SK-N-SH (cell line): ENCODE measurements at regions not wholly inside any gene's neighbourhood (a gene's known extent, or its start where the extent isn't known, plus 50 kb on each side); places are given as distances from the start of the nearest gene placed in this dataset.
"Not testable (repeated sequence)": the region's sequence is repeated elsewhere in the genome, so short reads cannot be mapped to it uniquely, and the experiment has no call there.

Experiments
- CTCF ChIA-PET: fragments of 300-600, 350-600 bp; formaldehyde crosslinking; extraction: SDS; loops from one replicate; lab custom pipeline; 2021; lab: Yijun Ruan, JAX
- POLR2A ChIA-PET: fragments of 350-600 bp; sonication (Branson Sonifier 250); formaldehyde crosslinking; extraction: SDS; loops from one replicate; lab custom pipeline; 2020; ENCODE audit warnings: antibody characterized with exemption, inconsistent platforms; lab: Yijun Ruan, JAX
- DNase-seq: peaks from one replicate; pipeline ENCODE4 v3.0.0; 2012
- H2AFZ ChIP-seq: fragments of 200-600 bp; sonication (generic); 2 replicates; pipeline ENCODE4 v1.8.1; 2016; ENCODE audit warnings: antibody characterized with exemption, mild to moderate bottlenecking, low read depth
- H3F3A ChIP-seq: fragments of 200-600 bp; sonication (generic); replicated peaks from 2 replicates; pipeline ENCODE3; 2016; ENCODE audit warnings: antibody characterized with exemption, mild to moderate bottlenecking; ENCODE audit not compliant: insufficient read depth
- H3K27ac ChIP-seq, 2 experiments: fragments of 200-500 bp in 1 of 2; fragments of 200-600 bp in 1 of 2; sonication (Bioruptor generic) in 1 of 2; sonication (generic), shearing (Covaris generic) in 1 of 2; 2 replicates each; pipeline versions ENCODE4 v1.5.1 to v1.6.1; 2014 to 2016; ENCODE audit warnings: low read depth in 2 of 2, inconsistent platforms in 1 of 2, low read length in 1 of 2, mild to moderate bottlenecking in 1 of 2, mixed read lengths in 1 of 2
- H3K27me3 ChIP-seq: fragments of 200-600 bp; sonication (generic), shearing (Covaris generic); 2 replicates; pipeline ENCODE4 v1.6.1; 2016; ENCODE audit warnings: mixed run types; ENCODE audit not compliant: insufficient read depth
- H3K36me3 ChIP-seq, 2 experiments: fragments of 200-500 bp in 1 of 2; fragments of 200-600 bp in 1 of 2; sonication (Bioruptor generic) in 1 of 2; sonication (generic) in 1 of 2; replicated peaks in 1 of 2; 2 replicates each; pipeline versions ENCODE3 to v1.5.1; 2014 to 2016; ENCODE audit warnings: low read length in 1 of 2, mild to moderate bottlenecking in 1 of 2; ENCODE audit not compliant: insufficient read depth in 2 of 2, control insufficient read depth in 1 of 2
- H3K4me1 ChIP-seq, 2 experiments: fragments of 200-500 bp in 1 of 2; fragments of 200-600 bp in 1 of 2; sonication (Bioruptor generic) in 1 of 2; sonication (generic), shearing (Covaris generic) in 1 of 2; 2 replicates each; pipeline versions ENCODE4 v1.5.1 to v1.6.1; 2014 to 2016; ENCODE audit warnings: low read depth in 1 of 2, low read length in 1 of 2, mixed run types in 1 of 2; ENCODE audit not compliant: insufficient read depth in 2 of 2, control insufficient read depth in 1 of 2
- H3K4me2 ChIP-seq: fragments of 200-600 bp; sonication (generic), shearing (Covaris generic); 2 replicates; pipeline ENCODE4 v1.6.1; 2017; ENCODE audit warnings: mixed run types
- H3K4me3 ChIP-seq, 2 experiments: fragments of 200-500 bp in 1 of 2; fragments of 200-600 bp in 1 of 2; sonication (Bioruptor generic) in 1 of 2; sonication (generic), shearing (Covaris generic) in 1 of 2; 2 replicates each; pipeline versions ENCODE4 v1.5.1 to v1.8.1; 2014 to 2016; ENCODE audit warnings: low read depth in 2 of 2, inconsistent platforms in 1 of 2, low read length in 1 of 2, mild to moderate bottlenecking in 1 of 2, mixed read lengths in 1 of 2, moderate library complexity in 1 of 2
- H3K79me2 ChIP-seq: fragments of 200-600 bp; sonication (generic); 2 replicates; pipeline ENCODE4 v1.8.1; 2017; ENCODE audit warnings: mild to moderate bottlenecking; ENCODE audit not compliant: insufficient read depth
- H3K9ac ChIP-seq: fragments of 200-600 bp; sonication (generic); 2 replicates; pipeline ENCODE4 v1.6.1; 2017; ENCODE audit warnings: mixed run types
- H3K9me2 ChIP-seq: fragments of 200-600 bp; sonication (generic); 2 replicates; pipeline ENCODE4 v1.6.1; 2017; ENCODE audit warnings: mixed run types
- H3K9me3 ChIP-seq: fragments of 200-600 bp; sonication (generic); 2 replicates; pipeline ENCODE4 v1.6.1; 2017; ENCODE audit warnings: mixed run types, mild to moderate bottlenecking, moderate library complexity
- H4K20me1 ChIP-seq: fragments of 200-600 bp; sonication (generic); 2 replicates; pipeline ENCODE4 v1.6.1; 2017; ENCODE audit warnings: mild to moderate bottlenecking, mixed run types; ENCODE audit not compliant: insufficient read depth
- CHD2 ChIP-seq: fragments of 150-350 bp; IDR thresholded peaks from 2 replicates; pipeline ENCODE4 v1.6.1; 2018; ENCODE audit warnings: low read length; ENCODE audit not compliant: partially characterized antibody
- EP300 ChIP-seq, 2 experiments: IDR thresholded peaks; 2 replicates each; pipeline versions ENCODE4 v1.4.0 to v1.6.1; 2012; ENCODE audit warnings: borderline replicate concordance in 1 of 2, low read depth in 1 of 2, low read length in 1 of 2
- EZH2phosphoT487 ChIP-seq: fragments of 200-600 bp; sonication (generic); IDR thresholded peaks from 2 replicates; pipeline ENCODE4 v1.6.1; 2017; ENCODE audit warnings: low read depth, mixed run types, mild to moderate bottlenecking, antibody characterized with exemption, moderate library complexity, borderline replicate concordance
- FOXM1 ChIP-seq: IDR thresholded peaks from 2 replicates; pipeline ENCODE4 v1.4.0; 2012; ENCODE audit warnings: low read depth, mild to moderate bottlenecking
- GATA2 ChIP-seq: sonication (generic); formaldehyde crosslinking; IDR thresholded peaks from 2 replicates; pipeline ENCODE4 v1.5.0; 2020; ENCODE audit warnings: mild to moderate bottlenecking, missing genetic modification reagents
- MEF2A ChIP-seq: IDR thresholded peaks from 2 replicates; pipeline ENCODE4 v1.4.0; 2012; ENCODE audit warnings: low read depth, borderline replicate concordance
- MXI1 ChIP-seq: IDR thresholded peaks from 2 replicates; pipeline ENCODE4 v1.6.1; 2012; ENCODE audit warnings: mild to moderate bottlenecking, low read depth, low read length, improper control_type of control experiment
- RAD21 ChIP-seq: IDR thresholded peaks from 2 replicates; pipeline ENCODE4 v1.6.1; 2012; ENCODE audit warnings: mild to moderate bottlenecking, low read length
- RCOR1 ChIP-seq: fragments of 150-350 bp; IDR thresholded peaks from 2 replicates; pipeline ENCODE4 v1.6.1; 2017; ENCODE audit warnings: antibody characterized with exemption, low read length
- RFX5 ChIP-seq: IDR thresholded peaks from 2 replicates; pipeline ENCODE4 v1.6.1; 2012; ENCODE audit warnings: mild to moderate bottlenecking, improper control_type of control experiment, low read length
- RXRA ChIP-seq: IDR thresholded peaks from 2 replicates; pipeline ENCODE4 v1.4.0; 2012; ENCODE audit warnings: low read depth, mild to moderate bottlenecking, borderline replicate concordance
- TAF1 ChIP-seq: IDR thresholded peaks from 2 replicates; pipeline ENCODE4 v1.6.1; 2012; ENCODE audit warnings: low read depth, mild to moderate bottlenecking, low read length, moderate library complexity, borderline replicate concordance
- TEAD4 ChIP-seq: IDR thresholded peaks from 2 replicates; pipeline ENCODE4 v1.4.0; 2012; ENCODE audit warnings: mild to moderate bottlenecking, borderline replicate concordance; ENCODE audit not compliant: insufficient read depth
- YY1 ChIP-seq: IDR thresholded peaks from 2 replicates; pipeline ENCODE4 v1.4.0; 2012; ENCODE audit warnings: low read depth, mild to moderate bottlenecking
- WGBS: methylation state at CpG from one replicate; pipeline ENCODE4 v1.1.6; 2017; ENCODE audit warnings: low lambda C conversion rate; 5-methylcytosine and 5-hydroxymethylcytosine counted together
- TF ChIP-seq, protein P1 (sequence below): IDR thresholded peaks from 2 replicates; pipeline ENCODE4 v1.4.0; 2012; ENCODE audit warnings: low read depth, borderline replicate concordance
- TF ChIP-seq, protein P2 (sequence below): fragments of 200-600 bp; sonication (generic); IDR thresholded peaks from 2 replicates; pipeline ENCODE4 v1.6.1; 2017; ENCODE audit warnings: antibody characterized with exemption, mild to moderate bottlenecking, moderate library complexity
- TF ChIP-seq, protein P3 (sequence below): fragments of 150-350 bp; IDR thresholded peaks from 2 replicates; pipeline ENCODE4 v1.6.1; 2017; ENCODE audit warnings: antibody characterized with exemption, low read length, low read depth, borderline replicate concordance
- TF ChIP-seq, protein P4 (sequence below): IDR thresholded peaks from 2 replicates; pipeline ENCODE4; 2012

DNA sequence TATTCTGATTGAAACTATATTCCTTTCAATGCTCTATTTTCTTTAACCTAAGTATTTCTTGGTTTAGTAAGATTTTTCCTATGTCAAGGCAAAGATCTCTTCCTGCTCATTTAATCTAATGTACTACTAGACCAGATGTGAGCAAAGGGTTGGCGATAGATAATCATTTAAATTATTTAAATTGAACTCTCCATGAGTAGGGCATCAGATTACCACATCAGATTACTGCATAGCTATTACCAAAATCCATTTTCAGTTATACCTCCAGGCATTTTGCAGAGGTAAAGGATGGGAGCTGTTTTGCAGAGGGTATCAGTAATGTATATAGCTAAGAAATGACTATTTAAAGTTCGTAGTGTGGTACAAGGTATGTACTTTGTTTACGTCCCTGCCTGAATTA lies 607.9 kb downstream of the PTPRC start:
- TF ChIP-seq RCOR1 (peak; percentile 85), EP300 (IDR thresholded peaks at IDR 0.05; ENCODE audit: borderline replicate concordance in 1 of 2, low read depth in 1 of 2, low read length in 1 of 2) (peak in 1 of 2 experiments; percentile 81; a peak in 2 of 4 replicates), TAF1 (no peak), RFX5 (no peak), GATA2 (CRISPR knock-in tag) (peak; percentile 79)
- Histone ChIP-seq H3K4me3 (no peak overlapping the region), H3K27ac (no peak overlapping the region), H3K9me3 (no peaks in the 10 kb centered on the region), H3K27me3 (no peaks in the 10 kb centered on the region), H3K79me2 (no peaks in the 10 kb centered on the region), H3K9ac (no peak overlapping the region), H4K20me1 (no peaks in the 10 kb centered on the region), H3K4me1 (no peaks in the 10 kb centered on the region; a peak in 1 of 4 replicates), H2AFZ (no peak overlapping the region), H3K4me2 (no peak overlapping the region), H3F3A (no peaks in the 10 kb centered on the region), H3K36me3 (no peaks in the 10 kb centered on the region), H3K9me2 (no peaks in the 10 kb centered on the region)
- DNase-seq = peak; percentile 8
- POLR2A ChIA-PET = interaction anchor here (0.7 kb wide), 1 partner anchor 474 kb away, joined by 3 read pairs; no protein-coding TSS in a partner anchor
- CTCF ChIA-PET = interaction anchor here (0.6 to 1.5 kb wide), 3 partner anchors 12 to 304 kb away, joined by 3 to 4 read pairs (median 4); no protein-coding TSS in a partner anchor
- 77% methylated on average over 3 of the region's 3 CpGs for WGBS

DNA sequence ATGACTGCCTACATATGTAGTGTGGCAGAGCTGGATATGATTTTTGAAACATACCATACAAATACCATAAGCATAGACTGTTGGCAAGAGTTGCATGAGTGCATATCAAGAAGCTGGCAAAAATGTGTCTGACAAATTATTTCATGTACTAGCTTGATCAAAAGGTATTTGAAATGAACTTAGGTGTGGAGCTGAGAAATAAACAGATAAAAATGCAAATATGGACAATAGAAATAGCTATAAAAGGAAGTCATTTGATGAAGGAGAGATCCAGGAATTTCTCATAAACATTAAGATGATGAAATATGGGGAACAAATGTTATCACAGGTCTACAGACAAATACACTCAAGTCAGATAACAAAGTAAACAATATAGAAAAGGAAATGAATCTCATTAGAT lies 609.1 kb downstream of the PTPRC start:
- Histone ChIP-seq H3K9ac (no peak overlapping the region), H3K36me3 (no peaks in the 10 kb centered on the region), H3K27ac (no peak overlapping the region), H3K27me3 (no peaks in the 10 kb centered on the region), H4K20me1 (no peaks in the 10 kb centered on the region), H3K79me2 (no peaks in the 10 kb centered on the region), H2AFZ (no peak overlapping the region), H3F3A (no peaks in the 10 kb centered on the region), H3K4me1 (no peaks in the 10 kb centered on the region; a peak in 1 of 4 replicates), H3K9me3 (no peaks in the 10 kb centered on the region), H3K4me2 (no peak overlapping the region), H3K4me3 (no peak overlapping the region), H3K9me2 (no peaks in the 10 kb centered on the region)
- POLR2A ChIA-PET = no interaction called here
- TF ChIP-seq, protein P1, sequence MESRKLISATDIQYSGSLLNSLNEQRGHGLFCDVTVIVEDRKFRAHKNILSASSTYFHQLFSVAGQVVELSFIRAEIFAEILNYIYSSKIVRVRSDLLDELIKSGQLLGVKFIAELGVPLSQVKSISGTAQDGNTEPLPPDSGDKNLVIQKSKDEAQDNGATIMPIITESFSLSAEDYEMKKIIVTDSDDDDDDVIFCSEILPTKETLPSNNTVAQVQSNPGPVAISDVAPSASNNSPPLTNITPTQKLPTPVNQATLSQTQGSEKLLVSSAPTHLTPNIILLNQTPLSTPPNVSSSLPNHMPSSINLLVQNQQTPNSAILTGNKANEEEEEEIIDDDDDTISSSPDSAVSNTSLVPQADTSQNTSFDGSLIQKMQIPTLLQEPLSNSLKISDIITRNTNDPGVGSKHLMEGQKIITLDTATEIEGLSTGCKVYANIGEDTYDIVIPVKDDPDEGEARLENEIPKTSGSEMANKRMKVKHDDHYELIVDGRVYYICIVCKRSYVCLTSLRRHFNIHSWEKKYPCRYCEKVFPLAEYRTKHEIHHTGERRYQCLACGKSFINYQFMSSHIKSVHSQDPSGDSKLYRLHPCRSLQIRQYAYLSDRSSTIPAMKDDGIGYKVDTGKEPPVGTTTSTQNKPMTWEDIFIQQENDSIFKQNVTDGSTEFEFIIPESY = no peak
- no peak for TF ChIP-seq RAD21
- no peak for TF ChIP-seq FOXM1
- TF ChIP-seq GATA2 (CRISPR knock-in tag) = no peak
- TF ChIP-seq TEAD4 = no peak
- no peak for TF ChIP-seq RXRA
- no peak for TF ChIP-seq EZH2phosphoT487
- TF ChIP-seq, protein P2, sequence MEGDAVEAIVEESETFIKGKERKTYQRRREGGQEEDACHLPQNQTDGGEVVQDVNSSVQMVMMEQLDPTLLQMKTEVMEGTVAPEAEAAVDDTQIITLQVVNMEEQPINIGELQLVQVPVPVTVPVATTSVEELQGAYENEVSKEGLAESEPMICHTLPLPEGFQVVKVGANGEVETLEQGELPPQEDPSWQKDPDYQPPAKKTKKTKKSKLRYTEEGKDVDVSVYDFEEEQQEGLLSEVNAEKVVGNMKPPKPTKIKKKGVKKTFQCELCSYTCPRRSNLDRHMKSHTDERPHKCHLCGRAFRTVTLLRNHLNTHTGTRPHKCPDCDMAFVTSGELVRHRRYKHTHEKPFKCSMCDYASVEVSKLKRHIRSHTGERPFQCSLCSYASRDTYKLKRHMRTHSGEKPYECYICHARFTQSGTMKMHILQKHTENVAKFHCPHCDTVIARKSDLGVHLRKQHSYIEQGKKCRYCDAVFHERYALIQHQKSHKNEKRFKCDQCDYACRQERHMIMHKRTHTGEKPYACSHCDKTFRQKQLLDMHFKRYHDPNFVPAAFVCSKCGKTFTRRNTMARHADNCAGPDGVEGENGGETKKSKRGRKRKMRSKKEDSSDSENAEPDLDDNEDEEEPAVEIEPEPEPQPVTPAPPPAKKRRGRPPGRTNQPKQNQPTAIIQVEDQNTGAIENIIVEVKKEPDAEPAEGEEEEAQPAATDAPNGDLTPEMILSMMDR = no peak
- TF ChIP-seq, protein P3, sequence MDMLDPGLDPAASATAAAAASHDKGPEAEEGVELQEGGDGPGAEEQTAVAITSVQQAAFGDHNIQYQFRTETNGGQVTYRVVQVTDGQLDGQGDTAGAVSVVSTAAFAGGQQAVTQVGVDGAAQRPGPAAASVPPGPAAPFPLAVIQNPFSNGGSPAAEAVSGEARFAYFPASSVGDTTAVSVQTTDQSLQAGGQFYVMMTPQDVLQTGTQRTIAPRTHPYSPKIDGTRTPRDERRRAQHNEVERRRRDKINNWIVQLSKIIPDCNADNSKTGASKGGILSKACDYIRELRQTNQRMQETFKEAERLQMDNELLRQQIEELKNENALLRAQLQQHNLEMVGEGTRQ = no peak
- TF ChIP-seq MEF2A = no peak
- no peak for TF ChIP-seq YY1
- TF ChIP-seq RCOR1 = no peak
- no peak for TF ChIP-seq MXI1
- TF ChIP-seq CHD2 = no peak
- TF ChIP-seq, protein P4, sequence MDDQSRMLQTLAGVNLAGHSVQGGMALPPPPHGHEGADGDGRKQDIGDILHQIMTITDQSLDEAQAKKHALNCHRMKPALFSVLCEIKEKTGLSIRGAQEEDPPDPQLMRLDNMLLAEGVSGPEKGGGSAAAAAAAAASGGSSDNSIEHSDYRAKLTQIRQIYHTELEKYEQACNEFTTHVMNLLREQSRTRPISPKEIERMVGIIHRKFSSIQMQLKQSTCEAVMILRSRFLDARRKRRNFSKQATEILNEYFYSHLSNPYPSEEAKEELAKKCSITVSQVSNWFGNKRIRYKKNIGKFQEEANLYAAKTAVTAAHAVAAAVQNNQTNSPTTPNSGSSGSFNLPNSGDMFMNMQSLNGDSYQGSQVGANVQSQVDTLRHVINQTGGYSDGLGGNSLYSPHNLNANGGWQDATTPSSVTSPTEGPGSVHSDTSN = no peak
- DNase-seq = no peak
- CTCF ChIA-PET = interaction anchor here (1.5 kb wide), 1 partner anchor 302 kb away, joined by 4 read pairs; no protein-coding TSS in a partner anchor

DNA sequence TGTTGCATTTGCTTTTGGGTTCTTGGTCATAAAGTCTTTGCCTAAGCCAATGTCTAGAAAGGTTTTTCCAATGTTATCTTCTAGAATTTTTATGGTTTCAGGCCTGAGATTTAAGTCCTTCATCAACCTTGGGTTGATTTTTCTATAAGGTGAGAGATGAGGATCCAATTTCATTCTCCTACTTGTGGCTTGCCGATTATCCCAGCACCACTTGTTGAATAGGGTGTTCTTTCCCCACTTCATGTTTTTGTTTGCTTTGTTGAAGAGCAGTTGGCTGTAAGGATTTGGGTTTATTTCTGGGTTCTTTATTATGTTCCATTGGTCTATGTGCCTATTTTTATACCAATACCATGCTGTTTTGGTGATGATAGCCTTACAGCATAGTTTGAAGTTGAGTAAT lies 615.2 kb downstream of the PTPRC start:
- H3K9me3 ChIP-seq = not testable (repeated sequence)
- WGBS = 83% methylated on average over 1 of the region's 1 CpG

More for the DNA sequence above, 615.2 kb downstream of the PTPRC start:
- H3K9ac ChIP-seq, H3K4me2 ChIP-seq, H3K79me2 ChIP-seq, H3K4me1 ChIP-seq, H3K4me3 ChIP-seq, H3K27ac ChIP-seq, POLR2A ChIA-PET, H4K20me1 ChIP-seq, CTCF ChIA-PET, H3K9me2 ChIP-seq, H3K27me3 ChIP-seq, H2AFZ ChIP-seq, H3F3A ChIP-seq, DNase-seq, H3K36me3 ChIP-seq: not testable (repeated sequence)
